Neural progenitor cell (in vitro differentiated cells): ENCODE measurements at regions not wholly inside any gene's neighbourhood (a gene's known extent, or its start where the extent isn't known, plus 50 kb on each side); places are given as distances from the start of the nearest gene placed in this dataset.

Experiments
- DNase-seq: peaks from one replicate; pipeline ENCODE4 v3.0.0-alpha.2; 2016; ENCODE audit warnings: low spot score
- H2AFZ ChIP-seq: fragments of 200-600 bp; sonication (generic); replicated peaks from 2 replicates; pipeline ENCODE4 v1.6.1; 2016; ENCODE audit warnings: antibody characterized with exemption
- H3F3A ChIP-seq: fragments of 200-600 bp; sonication (generic); 2 replicates; pipeline ENCODE4 v1.6.1; 2016; ENCODE audit warnings: antibody characterized with exemption, low read depth
- H3K27ac ChIP-seq: fragments of 200-600 bp; sonication (generic); 2 replicates; pipeline ENCODE4 v1.5.1; 2016; ENCODE audit warnings: mild to moderate bottlenecking
- H3K27me3 ChIP-seq: fragments of 200-600 bp; sonication (generic); 2 replicates; pipeline ENCODE4 v1.6.1; 2016; ENCODE audit warnings: mild to moderate bottlenecking, moderate library complexity
- H3K36me3 ChIP-seq: fragments of 200-600 bp; sonication (generic); 2 replicates; pipeline ENCODE4 v1.5.1; 2016
- H3K4me1 ChIP-seq: fragments of 200-600 bp; sonication (generic); 2 replicates; pipeline ENCODE4 v1.6.1; 2016; ENCODE audit warnings: mixed run types
- H3K4me2 ChIP-seq: fragments of 200-600 bp; sonication (generic); 2 replicates; pipeline ENCODE4 v1.6.1; 2016
- H3K4me3 ChIP-seq: fragments of 200-600 bp; sonication (generic); 2 replicates; pipeline ENCODE4 v1.5.1; 2016
- H3K79me2 ChIP-seq: fragments of 200-600 bp; sonication (generic); 2 replicates; pipeline ENCODE4 v1.6.1; 2016; ENCODE audit warnings: low read depth
- H3K9ac ChIP-seq: fragments of 200-600 bp; sonication (generic); 2 replicates; pipeline ENCODE4 v1.6.1; 2016
- H3K9me3 ChIP-seq: fragments of 200-600 bp; sonication (generic); 2 replicates; pipeline ENCODE4 v1.5.1; 2016; ENCODE audit warnings: low read depth
- H4K20me1 ChIP-seq: fragments of 200-600 bp; sonication (generic); 2 replicates; pipeline ENCODE4 v1.6.1; 2016; ENCODE audit warnings: low read depth
- H3K27ac Mint-ChIP-seq: 3 replicates; pipeline ENCODE4 v1.8.0; 2021; ENCODE audit warnings: mixed read lengths
- H3K27me3 Mint-ChIP-seq: 2 replicates; pipeline ENCODE4 v1.8.0; 2022; ENCODE audit warnings: low read depth, mild to moderate bottlenecking, inconsistent platforms, moderate library complexity, mixed read lengths; ENCODE audit not compliant: insufficient read depth
- H3K36me3 Mint-ChIP-seq: 3 replicates; pipeline ENCODE4 v1.8.0; 2021; ENCODE audit warnings: mixed read lengths
- H3K4me1 Mint-ChIP-seq: 3 replicates; pipeline ENCODE4 v1.8.0; 2021; ENCODE audit warnings: mixed read lengths
- H3K4me3 Mint-ChIP-seq: 3 replicates; pipeline ENCODE4 v1.8.0; 2021; ENCODE audit warnings: mild to moderate bottlenecking, moderate library complexity, mixed read lengths
- H3K9me3 Mint-ChIP-seq: 3 replicates; pipeline ENCODE4 v1.8.0; 2020; ENCODE audit warnings: mixed read lengths
- CTCF ChIP-seq: fragments of 200-600 bp; sonication (generic); IDR thresholded peaks from 2 replicates; pipeline ENCODE4 v1.5.1; 2017; ENCODE audit warnings: antibody characterized with exemption, mild to moderate bottlenecking
- EZH2 ChIP-seq: fragments of 200-600 bp; sonication (generic); IDR thresholded peaks from 2 replicates; pipeline ENCODE4 v1.6.1; 2017; ENCODE audit warnings: antibody characterized with exemption, mild to moderate bottlenecking, moderate library complexity
- EZH2phosphoT487 ChIP-seq: fragments of 200-600 bp; sonication (generic); IDR thresholded peaks from 2 replicates; pipeline ENCODE4 v1.6.1; 2017; ENCODE audit warnings: antibody characterized with exemption

GRCh38 chr10:111732166-111732785 lies 451.3 kb downstream of the GPAM start:
- peaks cover 2% of the 10 kb centered on the region for H3K27me3 Mint-ChIP-seq
- Histone ChIP-seq H3F3A (no peaks in the 10 kb centered on the region), H3K4me2 (no peak overlapping the region), H4K20me1 (no peaks in the 10 kb centered on the region), H3K27ac (no peak overlapping the region), H3K36me3 (no peaks in the 10 kb centered on the region), H3K9ac (no peak overlapping the region), H3K4me1 (no peaks in the 10 kb centered on the region), H3K4me3 (no peak overlapping the region), H2AFZ (no peak overlapping the region), H3K9me3 (no peaks in the 10 kb centered on the region), H3K79me2 (no peaks in the 10 kb centered on the region), H3K27me3 (no peaks in the 10 kb centered on the region)
- no peaks in the 10 kb centered on the region for H3K9me3 Mint-ChIP-seq
- no peak overlapping the region for H3K27ac Mint-ChIP-seq
- TF ChIP-seq EZH2: no peak
- no peak for TF ChIP-seq EZH2phosphoT487
- no peak for TF ChIP-seq CTCF
- H3K4me1 Mint-ChIP-seq: no peaks in the 10 kb centered on the region
- DNase-seq: no peak
- H3K4me3 Mint-ChIP-seq: no peak overlapping the region
- H3K36me3 Mint-ChIP-seq: no peaks in the 10 kb centered on the region

- H3K4me3 ChIP-seq: no peak overlapping the region
- TF ChIP-seq CTCF (no peak), EZH2 (no peak), EZH2phosphoT487 (no peak)
- no peaks in the 10 kb centered on the region for H3K9me3 ChIP-seq
- Mint-ChIP-seq H3K4me3 (no peak overlapping the region), H3K4me1 (no peaks in the 10 kb centered on the region), H3K9me3 (no peaks in the 10 kb centered on the region), H3K27ac (no peak overlapping the region), H3K27me3 (no peaks in the 10 kb centered on the region), H3K36me3 (no peaks in the 10 kb centered on the region)
- DNase-seq: peak; percentile 9
- H3K27me3 ChIP-seq: no peaks in the 10 kb centered on the region
- no peaks in the 10 kb centered on the region for H3K4me1 ChIP-seq
- H3K4me2 ChIP-seq: no peak overlapping the region
- H4K20me1 ChIP-seq: no peaks in the 10 kb centered on the region
- no peaks in the 10 kb centered on the region for H3K36me3 ChIP-seq
- H3K79me2 ChIP-seq: no peaks in the 10 kb centered on the region
- H2AFZ ChIP-seq: no peak overlapping the region
- no peak overlapping the region for H3K9ac ChIP-seq
- H3K27ac ChIP-seq: no peak overlapping the region
- H3F3A ChIP-seq: no peaks in the 10 kb centered on the region
Observed at GRCh38 chr10:111739125-111739873, 444.3 kb downstream of the GPAM start.

GRCh38 chr10:111739874-111740139 lies 443.8 kb downstream of the GPAM start:
- H2AFZ ChIP-seq: no peak overlapping the region
- H3K4me3 Mint-ChIP-seq: no peak overlapping the region
- H3K9me3 Mint-ChIP-seq: no peaks in the 10 kb centered on the region
- H3K27me3 Mint-ChIP-seq: no peaks in the 10 kb centered on the region
- H3K4me2 ChIP-seq: no peak overlapping the region
- H3K4me3 ChIP-seq: no peak overlapping the region
- H3K36me3 Mint-ChIP-seq: no peaks in the 10 kb centered on the region
- TF ChIP-seq EZH2phosphoT487 (no peak), CTCF (no peak), EZH2 (no peak)
- no peak overlapping the region for H3K27ac Mint-ChIP-seq
- no peak for DNase-seq
- no peaks in the 10 kb centered on the region for H3K36me3 ChIP-seq
- no peaks in the 10 kb centered on the region for H3K4me1 ChIP-seq
- H3K27me3 ChIP-seq: no peaks in the 10 kb centered on the region
- no peaks in the 10 kb centered on the region for H3K4me1 Mint-ChIP-seq
- H4K20me1 ChIP-seq: no peaks in the 10 kb centered on the region
- no peaks in the 10 kb centered on the region for H3K9me3 ChIP-seq
- H3K9ac ChIP-seq: no peak overlapping the region
- H3F3A ChIP-seq: no peaks in the 10 kb centered on the region
- no peaks in the 10 kb centered on the region for H3K79me2 ChIP-seq
- no peak overlapping the region for H3K27ac ChIP-seq
